A673 (cell line): ENCODE measurements at regions not wholly inside any gene's neighbourhood (a gene's known extent, or its start where the extent isn't known, plus 50 kb on each side); places are given as distances from the start of the nearest gene placed in this dataset.

Source experiments
- BruUV-seq: library from RNA; stranded (reverse); fragments of 400-500 nt; replicated peaks from 2 replicates; lab custom pipeline; 2021; lab: Mats Ljungman, UMichigan
- CTCF ChIA-PET: fragments of 300-600 bp; sonication (Branson Sonifier 250); formaldehyde crosslinking; loops from one replicate; lab custom pipeline; 2022; ENCODE audit warnings: antibody characterized with exemption; lab: Charles Lee
- POLR2A ChIA-PET: fragments of 300-600 bp; sonication (Branson Sonifier 250); formaldehyde crosslinking; loops from one replicate; lab custom pipeline; 2022; ENCODE audit warnings: antibody characterized with exemption; ENCODE audit not compliant: low non-redundant PET; lab: Charles Lee
- DNase-seq: peaks from one replicate; pipeline ENCODE4 v3.0.0-alpha.2; 2015; ENCODE audit warnings: low spot score
- H3K27ac ChIP-seq: fragments of 200-600 bp; sonication (generic); 2 replicates; pipeline ENCODE4 v1.5.1; 2016; ENCODE audit warnings: mixed run types, low read depth, mild to moderate bottlenecking, mixed read lengths, antibody characterized with exemption, low read length; ENCODE audit not compliant: poor library complexity, severe bottlenecking
- H3K27me3 ChIP-seq: fragments of 200-600 bp; sonication (generic); replicated peaks from 2 replicates; pipeline ENCODE4 v1.6.1; 2017; ENCODE audit warnings: mixed run types, low read depth, mild to moderate bottlenecking, mixed read lengths, antibody characterized with exemption, low read length; ENCODE audit not compliant: insufficient read depth, poor library complexity
- H3K36me3 ChIP-seq: fragments of 200-600 bp; sonication (generic); 2 replicates; pipeline ENCODE4 v1.6.1; 2016; ENCODE audit warnings: mixed run types, mild to moderate bottlenecking, mixed read lengths, antibody characterized with exemption, low read length; ENCODE audit not compliant: insufficient read depth, poor library complexity, severe bottlenecking
- H3K4me1 ChIP-seq: fragments of 200-600 bp; sonication (generic); 2 replicates; pipeline ENCODE4 v1.6.1; 2017; ENCODE audit warnings: mixed run types, mild to moderate bottlenecking, mixed read lengths, antibody characterized with exemption, low read length; ENCODE audit not compliant: insufficient read depth, poor library complexity, severe bottlenecking
- H3K4me3 ChIP-seq: fragments of 200-600 bp; sonication (generic); 2 replicates; pipeline ENCODE4 v1.5.1; 2016; ENCODE audit warnings: low read depth, mixed run types, mild to moderate bottlenecking, mixed read lengths, low read length; ENCODE audit not compliant: poor library complexity, severe bottlenecking
- H3K9me3 ChIP-seq: fragments of 200-600 bp; sonication (generic); 2 replicates; pipeline ENCODE4 v1.6.1; 2016; ENCODE audit warnings: mixed run types, low read depth, mild to moderate bottlenecking, mixed read lengths, antibody characterized with exemption, low read length; ENCODE audit not compliant: poor library complexity, severe bottlenecking
- EZH2 ChIP-seq: fragments of 200-600 bp; sonication (generic); IDR thresholded peaks from 2 replicates; pipeline ENCODE4 v1.6.1; 2017; ENCODE audit warnings: borderline replicate concordance, low read depth, mild to moderate bottlenecking, mixed read lengths, antibody characterized with exemption, low read length; ENCODE audit not compliant: poor library complexity, severe bottlenecking
- intact Hi-C: fragments of 100-400 bp; cut with micrococcal nuclease; formaldehyde crosslinking; loops from one replicate; pipeline ENCODE4 v1.10.0; 2022; ENCODE audit not compliant: unreplicated experiment
- TF ChIP-seq, protein P1 (sequence below): fragments of 300-800, 200-600 bp; sonication (generic); conservative IDR thresholded peaks from 2 replicates; pipeline ENCODE4 v1.5.1; 2017; ENCODE audit warnings: low read depth, mild to moderate bottlenecking, antibody characterized with exemption, low read length, moderate library complexity, mixed read lengths

DNA sequence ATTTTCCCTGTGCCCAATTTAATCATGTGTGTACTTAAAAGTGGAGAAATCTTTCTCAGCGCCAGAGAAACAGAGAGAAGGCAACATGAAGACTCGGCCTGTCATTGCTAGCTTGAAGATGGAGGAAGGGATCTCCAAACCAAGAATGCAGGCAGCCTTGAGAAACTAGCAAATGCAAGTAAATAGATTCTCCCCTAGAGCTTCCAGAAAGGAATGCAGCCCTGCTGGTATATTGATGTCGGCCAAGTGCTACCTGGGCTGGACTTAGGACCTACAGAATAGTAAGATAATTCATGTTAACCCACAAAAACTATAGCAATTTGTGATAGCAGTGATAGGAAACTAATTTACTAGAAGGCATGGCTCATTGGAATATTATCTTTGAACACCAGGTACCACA is 150.9 kb upstream of the ABI3BP start:
- H3K36me3 ChIP-seq, result no peaks in the 10 kb centered on the region
- no peak for DNase-seq
- ChIA-PET POLR2A (no interaction called here), CTCF (no interaction called here)
- peaks cover 76% of the 10 kb centered on the region for H3K27me3 ChIP-seq
- intact Hi-C loops, result no loop called here
- H3K4me1 ChIP-seq, result peaks cover 11% of the 10 kb centered on the region
- H3K4me3 ChIP-seq, result no peak overlapping the region
- TF ChIP-seq, protein P1, sequence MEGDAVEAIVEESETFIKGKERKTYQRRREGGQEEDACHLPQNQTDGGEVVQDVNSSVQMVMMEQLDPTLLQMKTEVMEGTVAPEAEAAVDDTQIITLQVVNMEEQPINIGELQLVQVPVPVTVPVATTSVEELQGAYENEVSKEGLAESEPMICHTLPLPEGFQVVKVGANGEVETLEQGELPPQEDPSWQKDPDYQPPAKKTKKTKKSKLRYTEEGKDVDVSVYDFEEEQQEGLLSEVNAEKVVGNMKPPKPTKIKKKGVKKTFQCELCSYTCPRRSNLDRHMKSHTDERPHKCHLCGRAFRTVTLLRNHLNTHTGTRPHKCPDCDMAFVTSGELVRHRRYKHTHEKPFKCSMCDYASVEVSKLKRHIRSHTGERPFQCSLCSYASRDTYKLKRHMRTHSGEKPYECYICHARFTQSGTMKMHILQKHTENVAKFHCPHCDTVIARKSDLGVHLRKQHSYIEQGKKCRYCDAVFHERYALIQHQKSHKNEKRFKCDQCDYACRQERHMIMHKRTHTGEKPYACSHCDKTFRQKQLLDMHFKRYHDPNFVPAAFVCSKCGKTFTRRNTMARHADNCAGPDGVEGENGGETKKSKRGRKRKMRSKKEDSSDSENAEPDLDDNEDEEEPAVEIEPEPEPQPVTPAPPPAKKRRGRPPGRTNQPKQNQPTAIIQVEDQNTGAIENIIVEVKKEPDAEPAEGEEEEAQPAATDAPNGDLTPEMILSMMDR, result no peak
- no peak for TF ChIP-seq EZH2
- H3K27ac ChIP-seq, result no peak overlapping the region
- no peaks in the 10 kb centered on the region for H3K9me3 ChIP-seq
- BruUV-seq, result no TSS peak

DNA sequence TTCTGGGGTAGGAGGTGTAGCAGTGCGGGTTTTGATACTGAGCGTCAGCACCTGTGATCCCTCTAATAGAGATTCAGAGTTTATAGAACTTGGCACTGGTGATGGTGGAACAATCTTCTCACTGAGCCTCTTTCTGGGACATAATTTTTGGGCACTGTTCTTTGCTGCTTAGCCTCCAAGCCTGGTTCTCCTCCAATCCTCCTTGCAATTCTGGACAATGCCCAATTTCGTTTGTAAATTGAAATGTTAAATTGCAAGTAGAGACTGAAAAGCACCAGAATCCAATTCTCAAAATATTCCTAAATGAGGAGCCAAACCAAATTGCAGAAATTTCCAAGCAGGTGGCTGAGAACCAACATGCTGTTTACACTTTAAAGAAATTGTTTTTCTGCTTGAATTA is 149.8 kb upstream of the ABI3BP start:
- no peak overlapping the region for H3K4me3 ChIP-seq
- no peaks in the 10 kb centered on the region for H3K36me3 ChIP-seq
- no peak overlapping the region for H3K27ac ChIP-seq
- DNase-seq, result no peak
- ChIA-PET CTCF (no interaction called here), POLR2A (no interaction called here)
- intact Hi-C loops, result no loop called here
- H3K9me3 ChIP-seq, result no peaks in the 10 kb centered on the region
- peaks cover 76% of the 10 kb centered on the region for H3K27me3 ChIP-seq
- TF ChIP-seq, protein P1, result no peak
- no peak for TF ChIP-seq EZH2
- no TSS peak for BruUV-seq
- peaks cover 11% of the 10 kb centered on the region for H3K4me1 ChIP-seq

DNA sequence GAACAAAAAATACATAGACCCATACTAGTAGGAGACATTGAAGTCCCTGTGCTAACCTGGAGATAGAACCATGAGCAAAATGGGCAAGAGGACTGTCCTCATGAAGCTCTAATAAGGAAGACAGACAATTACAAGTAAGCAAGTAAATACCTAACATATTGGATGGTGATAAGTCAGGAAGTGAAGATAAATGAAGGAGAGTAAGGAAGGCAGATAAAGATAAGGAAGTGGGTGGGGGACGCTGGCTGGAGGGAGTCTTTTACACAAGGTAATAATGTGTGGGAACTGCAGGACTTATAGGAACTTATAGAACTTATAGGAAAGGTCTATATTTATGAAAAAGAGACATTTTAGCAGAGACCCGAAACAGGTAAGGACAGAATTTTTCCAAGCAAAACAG is 148.9 kb upstream of the ABI3BP start:
- intact Hi-C loops, result no loop called here

More for the DNA sequence above, 148.9 kb upstream of the ABI3BP start:
- TF ChIP-seq, protein P1, result no peak
- TF ChIP-seq EZH2, result no peak
- peaks cover 11% of the 10 kb centered on the region for H3K4me1 ChIP-seq
- no peak for DNase-seq
- CTCF ChIA-PET, result no interaction called here
- no TSS peak for BruUV-seq
- POLR2A ChIA-PET, result no interaction called here
- H3K27ac ChIP-seq, result no peak overlapping the region
- H3K4me3 ChIP-seq, result no peak overlapping the region
- H3K9me3 ChIP-seq, result no peaks in the 10 kb centered on the region
- H3K27me3 ChIP-seq, result peaks cover 74% of the 10 kb centered on the region
- H3K36me3 ChIP-seq, result no peaks in the 10 kb centered on the region
